Activated CD8-positive, alpha-beta T cell treated with anti-CD3 and anti-CD28 coated beads for 36 hours (primary cell): ENCODE measurements at regions not wholly inside any gene's neighbourhood (a gene's known extent, or its start where the extent isn't known, plus 50 kb on each side); places are given as distances from the start of the nearest gene placed in this dataset.

Experiments
- ATAC-seq: fragments of 200-7000 bp; cut with Tn5 transposase; one replicate; pipeline ENCODE4 v1.10.0; 2021; ENCODE audit warnings: mild to moderate bottlenecking, moderate library complexity
- CTCF ChIA-PET: fragments of 350-600 bp; sonication (Branson Sonifier 250); formaldehyde crosslinking; loops from one replicate; lab custom pipeline; 2021; ENCODE audit warnings: antibody characterized with exemption; lab: Charles Lee
- POLR2A ChIA-PET: fragments of 350-600 bp; sonication (Branson Sonifier 250); formaldehyde crosslinking; loops from one replicate; lab custom pipeline; 2021; ENCODE audit warnings: antibody characterized with exemption; lab: Charles Lee
- DNase-seq: peaks from one replicate; pipeline ENCODE4 v3.0.0-alpha.2; 2020
- H3K27ac Mint-ChIP-seq: one replicate; pipeline ENCODE4 v1.8.0; 2021; ENCODE audit warnings: mild to moderate bottlenecking, mixed read lengths
- H3K27me3 Mint-ChIP-seq: one replicate; pipeline ENCODE4 v1.8.0; 2021; ENCODE audit warnings: mixed read lengths
- H3K36me3 Mint-ChIP-seq: one replicate; pipeline ENCODE4 v1.8.0; 2021; ENCODE audit warnings: low read depth, mixed read lengths
- H3K4me1 Mint-ChIP-seq: one replicate; pipeline ENCODE4 v1.8.0; 2021; ENCODE audit warnings: low read depth, mixed read lengths
- H3K4me3 Mint-ChIP-seq: one replicate; pipeline ENCODE4 v1.8.0; 2021; ENCODE audit warnings: mild to moderate bottlenecking, moderate library complexity, mixed read lengths
- H3K9me3 Mint-ChIP-seq: one replicate; pipeline ENCODE4 v1.8.0; 2021; ENCODE audit warnings: mixed read lengths
- CTCF ChIP-seq: fragments of 200-600 bp; IDR thresholded peaks from one replicate; pipeline ENCODE4 v1.8.0; 2022; ENCODE audit warnings: antibody characterized with exemption, mild to moderate bottlenecking
- intact Hi-C: fragments of 100-400 bp; cut with micrococcal nuclease; formaldehyde crosslinking; loops from one replicate; pipeline ENCODE4 v1.10.0; 2022

GRCh38 chr14:38718519-38718918 is 384.5 kb downstream of the SEC23A start:
- Mint-ChIP-seq H3K36me3 (no peaks in the 10 kb centered on the region), H3K27me3 (no peaks in the 10 kb centered on the region), H3K4me3 (no peak overlapping the region), H3K9me3 (no peaks in the 10 kb centered on the region), H3K27ac (no peak overlapping the region), H3K4me1 (no peaks in the 10 kb centered on the region)
- DNase-seq (no peak), ATAC-seq (no peak)
- TF ChIP-seq CTCF: no peak
- ChIA-PET CTCF (no interaction called here), POLR2A (no interaction called here)
- intact Hi-C loops: no loop called here

- no peaks in the 10 kb centered on the region for H3K9me3 Mint-ChIP-seq
- H3K4me3 Mint-ChIP-seq: no peak overlapping the region
- no peaks in the 10 kb centered on the region for H3K36me3 Mint-ChIP-seq
- H3K27ac Mint-ChIP-seq: no peak overlapping the region
- POLR2A ChIA-PET: no interaction called here
- CTCF ChIA-PET: no interaction called here
- no peaks in the 10 kb centered on the region for H3K27me3 Mint-ChIP-seq
- DNase-seq (no peak), ATAC-seq (no peak)
- intact Hi-C loops: no loop called here
- H3K4me1 Mint-ChIP-seq: no peaks in the 10 kb centered on the region
- TF ChIP-seq CTCF: no peak
These were observed 386.1 kb downstream of the SEC23A start for GRCh38 chr14:38716926-38717325.

GRCh38 chr14:38710881-38711280 is 392.2 kb downstream of the SEC23A start:
- Mint-ChIP-seq H3K27ac (no peak overlapping the region), H3K27me3 (no peaks in the 10 kb centered on the region), H3K9me3 (no peaks in the 10 kb centered on the region), H3K36me3 (no peaks in the 10 kb centered on the region), H3K4me3 (no peak overlapping the region), H3K4me1 (no peaks in the 10 kb centered on the region)
- no peak for TF ChIP-seq CTCF
- CTCF ChIA-PET: interaction anchor here (2.2 kb wide), 1 partner anchor 11 kb away, joined by 8 read pairs; no protein-coding TSS in a partner anchor
- ATAC-seq (no peak), DNase-seq (no peak)
- intact Hi-C loops: no loop called here
- POLR2A ChIA-PET: no interaction called here

GRCh38 chr14:38710196-38710595 is 392.8 kb downstream of the SEC23A start:
- CTCF ChIA-PET: interaction anchor here (2.2 kb wide), 1 partner anchor 12 kb away, joined by 8 read pairs; no protein-coding TSS in a partner anchor
- no peaks in the 10 kb centered on the region for H3K27me3 Mint-ChIP-seq
- ATAC-seq: no peak

GRCh38 chr14:38705220-38705619 is 397.8 kb downstream of the SEC23A start:
- ATAC-seq: no peak
- no peaks in the 10 kb centered on the region for H3K36me3 Mint-ChIP-seq
- H3K9me3 Mint-ChIP-seq: no peaks in the 10 kb centered on the region
- H3K27me3 Mint-ChIP-seq: no peaks in the 10 kb centered on the region
- no peak overlapping the region for H3K4me3 Mint-ChIP-seq
- intact Hi-C loops: no loop called here
- CTCF ChIA-PET: no interaction called here
- no peak overlapping the region for H3K27ac Mint-ChIP-seq
- POLR2A ChIA-PET: interaction anchor here (0.7 kb wide), 1 partner anchor 12 kb away, joined by 3 read pairs; no protein-coding TSS in a partner anchor
- no peak for DNase-seq
- no peak for TF ChIP-seq CTCF
- no peaks in the 10 kb centered on the region for H3K4me1 Mint-ChIP-seq

More at GRCh38 chr14:38710196-38710595, 392.8 kb downstream of the SEC23A start:
- POLR2A ChIA-PET: no interaction called here
- no peaks in the 10 kb centered on the region for H3K4me1 Mint-ChIP-seq
- no peaks in the 10 kb centered on the region for H3K36me3 Mint-ChIP-seq
- no peaks in the 10 kb centered on the region for H3K9me3 Mint-ChIP-seq
- no peak overlapping the region for H3K4me3 Mint-ChIP-seq
- intact Hi-C loops: no loop called here
- no peak for TF ChIP-seq CTCF
- DNase-seq: no peak
- no peak overlapping the region for H3K27ac Mint-ChIP-seq
